GM19467 (cell line): ENCODE measurements at regions not wholly inside any gene's neighbourhood (a gene's known extent, or its start where the extent isn't known, plus 50 kb on each side); places are given as distances from the start of the nearest gene placed in this dataset.

Experiments
- ATAC-seq: cut with Tn5 transposase; IDR thresholded peaks from one replicate; pipeline ENCODE4 v1.9.1; 2021; ENCODE audit warnings: mild to moderate bottlenecking, moderate library complexity; ENCODE audit not compliant: unreplicated experiment

- ATAC-seq = no peak
These were observed 396.8 kb upstream of the NETO1 start for GRCh38 chr18:73264562-73264921.

GRCh38 chr18:73261923-73262322 is 394.1 kb upstream of the NETO1 start:
- ATAC-seq = no peak

GRCh38 chr18:73261243-73261642 is 393.5 kb upstream of the NETO1 start:
- ATAC-seq = no peak

- ATAC-seq = no peak
These were observed 390.7 kb upstream of the NETO1 start for GRCh38 chr18:73258375-73259087.

GRCh38 chr18:73254564-73254963 is 386.8 kb upstream of the NETO1 start:
- ATAC-seq = no peak

GRCh38 chr18:73249030-73249429 is 381.2 kb upstream of the NETO1 start:
- ATAC-seq = no peak

- ATAC-seq = no peak
These were observed 379.0 kb upstream of the NETO1 start for GRCh38 chr18:73246763-73247162.

- no peak for ATAC-seq
These were observed 377.6 kb upstream of the NETO1 start for GRCh38 chr18:73245345-73245744.

- ATAC-seq = no peak
These were observed 376.6 kb upstream of the NETO1 start for GRCh38 chr18:73244401-73244800.

- no peak for ATAC-seq
These were observed 373.1 kb upstream of the NETO1 start for GRCh38 chr18:73240899-73241298.

GRCh38 chr18:73235921-73236320 is 368.1 kb upstream of the NETO1 start:
- no peak for ATAC-seq

- ATAC-seq = peak; percentile 72
These were observed 367.7 kb upstream of the NETO1 start for GRCh38 chr18:73235491-73235890.

GRCh38 chr18:73232933-73233332 is 365.1 kb upstream of the NETO1 start:
- peak; percentile 68 for ATAC-seq

- ATAC-seq = no peak
These were observed 352.9 kb upstream of the NETO1 start for GRCh38 chr18:73220663-73221062.

GRCh38 chr18:73218293-73218692 is 350.5 kb upstream of the NETO1 start:
- ATAC-seq = no peak

GRCh38 chr18:73214970-73215369 is 347.2 kb upstream of the NETO1 start:
- ATAC-seq = no peak

GRCh38 chr18:73212442-73212841 is 344.7 kb upstream of the NETO1 start:
- no peak for ATAC-seq

GRCh38 chr18:73201940-73202339 is 334.2 kb upstream of the NETO1 start:
- ATAC-seq = no peak

GRCh38 chr18:73199151-73199550 is 331.4 kb upstream of the NETO1 start:
- no peak for ATAC-seq

GRCh38 chr18:73189718-73190117 is 321.9 kb upstream of the NETO1 start:
- ATAC-seq = no peak

- no peak for ATAC-seq
These were observed 300.4 kb upstream of the NETO1 start for GRCh38 chr18:73168236-73168635.

GRCh38 chr18:73164430-73164829 is 296.6 kb upstream of the NETO1 start:
- ATAC-seq = no peak

- no peak for ATAC-seq
These were observed 295.4 kb upstream of the NETO1 start for GRCh38 chr18:73163236-73163635.
